SKM-1 treated with dmso at 0.1 percent for 144 hours (cell line): ENCODE measurements at regions not wholly inside any gene's neighbourhood (a gene's known extent, or its start where the extent isn't known, plus 50 kb on each side); places are given as distances from the start of the nearest gene placed in this dataset.
"Not testable (repeated sequence)": the region's sequence is repeated elsewhere in the genome, so short reads cannot be mapped to it uniquely, and the experiment has no call there.

Experiments
- DNase-seq: peaks from one replicate; lab custom pipeline; 2025; ENCODE audit not compliant: unreplicated experiment; lab: John Stamatoyannopoulos, UW

GRCh38 chr4:148676344-148676743 lies 234.1 kb upstream of the NR3C2 start:
- no peak for DNase-seq

- no peak for DNase-seq
Observed at GRCh38 chr4:148674876-148675275, 232.7 kb upstream of the NR3C2 start.

GRCh38 chr4:148664636-148665035 lies 222.4 kb upstream of the NR3C2 start:
- DNase-seq, result no peak

GRCh38 chr4:148654131-148654530 lies 211.9 kb upstream of the NR3C2 start:
- no peak for DNase-seq

- no peak for DNase-seq
Observed at GRCh38 chr4:148653681-148654080, 211.5 kb upstream of the NR3C2 start.

GRCh38 chr4:148651991-148652390 lies 209.8 kb upstream of the NR3C2 start:
- DNase-seq, result no peak

GRCh38 chr4:148649652-148650331 lies 207.6 kb upstream of the NR3C2 start:
- no peak for DNase-seq

GRCh38 chr4:148643851-148644250 lies 201.6 kb upstream of the NR3C2 start:
- DNase-seq, result no peak

- no peak for DNase-seq
Observed at GRCh38 chr4:148642907-148643306, 200.7 kb upstream of the NR3C2 start.

- DNase-seq, result not testable (repeated sequence)
Observed at GRCh38 chr4:148638079-148638478, 195.9 kb upstream of the NR3C2 start.

- not testable (repeated sequence) for DNase-seq
Observed at GRCh38 chr4:148637453-148637852, 195.2 kb upstream of the NR3C2 start.

- no peak for DNase-seq
Observed at GRCh38 chr4:148634476-148634875, 192.3 kb upstream of the NR3C2 start.

- no peak for DNase-seq
Observed at GRCh38 chr4:148633720-148634119, 191.5 kb upstream of the NR3C2 start.

- DNase-seq, result no peak
Observed at GRCh38 chr4:148632476-148632875, 190.3 kb upstream of the NR3C2 start.

GRCh38 chr4:148630051-148630450 lies 187.8 kb upstream of the NR3C2 start:
- no peak for DNase-seq

- no peak for DNase-seq
Observed at GRCh38 chr4:148618856-148619255, 176.6 kb upstream of the NR3C2 start.

GRCh38 chr4:148608968-148609367 lies 166.8 kb upstream of the NR3C2 start:
- DNase-seq, result no peak

- not testable (repeated sequence) for DNase-seq
Observed at GRCh38 chr4:148598418-148599207, 156.4 kb upstream of the NR3C2 start.

- no peak for DNase-seq
Observed at GRCh38 chr4:148589182-148589581, 147.0 kb upstream of the NR3C2 start.

- no peak for DNase-seq
Observed at GRCh38 chr4:148575577-148575976, 133.4 kb upstream of the NR3C2 start.

GRCh38 chr4:148574911-148575310 lies 132.7 kb upstream of the NR3C2 start:
- DNase-seq, result no peak

GRCh38 chr4:148574502-148574901 lies 132.3 kb upstream of the NR3C2 start:
- no peak for DNase-seq

GRCh38 chr4:148574066-148574465 lies 131.9 kb upstream of the NR3C2 start:
- no peak for DNase-seq
